ENCODE measurements at regions not wholly inside any gene's neighbourhood (a gene's known extent, or its start where the extent isn't known, plus 50 kb on each side); places are given as distances from the start of the nearest gene placed in this dataset.

DNA sequence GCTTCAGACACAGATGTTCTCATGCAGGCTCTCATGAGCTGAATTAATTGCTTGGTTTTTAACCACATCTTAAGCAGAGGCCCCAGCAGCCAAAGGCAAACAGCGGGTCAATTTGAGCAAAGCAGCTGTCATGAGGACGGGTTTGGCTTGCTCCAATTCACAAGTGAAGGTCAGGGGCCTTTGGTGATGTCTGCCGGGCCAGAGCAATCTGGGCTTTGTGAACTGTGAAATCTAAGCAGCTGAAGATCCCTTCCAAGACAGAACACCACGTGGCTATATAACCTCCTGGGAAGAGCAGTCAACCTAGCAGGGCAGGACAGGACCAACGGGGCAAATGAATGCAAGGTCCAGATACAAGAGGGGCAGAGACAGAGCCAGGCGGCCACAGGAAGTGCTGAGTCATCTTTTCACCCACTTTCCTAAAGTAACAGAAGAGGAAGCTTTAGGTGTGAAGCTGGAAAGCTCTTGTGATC, 187.3 kb upstream of the B3GAT1 start:
- 35 to 38% methylated on average over 2 to 6 of the region's 6 CpGs for WGBS, 2 donors (ENCODE audit: low coverage in 1 of 2)
- H3K36me3 ChIP-seq, result no peaks in the 10 kb centered on the region
- H3K27ac ChIP-seq, result no peak overlapping the region
- no peak for TF ChIP-seq CTCF (IDR thresholded peaks at IDR 0.05)
- TF ChIP-seq POLR2AphosphoS5 (IDR thresholded peaks at IDR 0.05), result no peak
- TF ChIP-seq POLR2A (IDR thresholded peaks at IDR 0.05), result no peak
- TF ChIP-seq EP300 (IDR thresholded peaks at IDR 0.05; ENCODE audit: low read depth), result no peak
- H3K4me3 ChIP-seq, result no peak overlapping the region
- no peaks in the 10 kb centered on the region for H3K4me1 ChIP-seq
- intact Hi-C loops (cut with DNase I; ENCODE audit: low total_unique reads) (no loop called here), in situ Hi-C loops (cut with MboI; ENCODE audit: low pct_ligation_motif_present in 1 of 4, low pct_unique_long_range_greater_than_20kb in 1 of 4, low sequenced_read_pairs in 3 of 4) (loop anchor here in 1 of 4 donors (25.0 kb wide), 1 partner anchor 112 kb away; no protein-coding TSS in a partner anchor)
- no peaks in the 10 kb centered on the region for H3K27me3 ChIP-seq
- H3K9me3 ChIP-seq, result no peaks in the 10 kb centered on the region
- DNase-seq, result no peak

DNA sequence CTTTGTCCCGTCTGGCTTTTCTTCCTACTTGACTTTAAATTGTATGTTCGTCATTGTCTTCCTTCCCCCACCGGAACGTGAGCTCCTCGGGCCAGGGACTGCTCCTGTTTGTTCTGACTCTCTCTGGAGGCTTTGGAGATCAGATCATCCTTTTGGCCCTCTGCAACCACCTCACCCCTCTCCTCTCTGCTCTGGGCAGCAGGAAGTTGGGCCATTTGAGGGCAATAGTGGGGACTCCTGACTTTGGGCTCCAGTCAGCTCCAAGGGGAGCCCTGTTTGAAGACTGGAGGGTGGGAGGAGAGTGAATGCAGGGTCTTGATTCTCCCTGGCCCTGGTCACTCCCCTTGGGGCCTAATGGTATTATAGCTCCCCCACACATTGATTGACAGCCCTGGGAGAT, 186.3 kb upstream of the B3GAT1 start:
- Histone ChIP-seq H3K36me3 (no peaks in the 10 kb centered on the region), H3K27ac (no peak overlapping the region), H3K4me3 (no peak overlapping the region), H3K9me3 (no peaks in the 10 kb centered on the region), H3K4me1 (no peaks in the 10 kb centered on the region), H3K27me3 (no peaks in the 10 kb centered on the region)
- intact Hi-C loops (cut with DNase I; ENCODE audit: low total_unique reads) (no loop called here), in situ Hi-C loops (cut with MboI; ENCODE audit: low pct_ligation_motif_present in 1 of 4, low pct_unique_long_range_greater_than_20kb in 1 of 4, low sequenced_read_pairs in 3 of 4) (loop anchor here in 1 of 4 donors (25.0 kb wide), 1 partner anchor 111 kb away; no protein-coding TSS in a partner anchor)
- DNase-seq, result no peak
- TF ChIP-seq EP300 (IDR thresholded peaks at IDR 0.05; ENCODE audit: low read depth) (no peak), CTCF (IDR thresholded peaks at IDR 0.05) (no peak), POLR2AphosphoS5 (IDR thresholded peaks at IDR 0.05) (no peak), POLR2A (IDR thresholded peaks at IDR 0.05) (no peak)
- 76 to 79% methylated on average over 5 of the region's 5 CpGs for WGBS, 2 donors (ENCODE audit: low coverage in 1 of 2)

DNA sequence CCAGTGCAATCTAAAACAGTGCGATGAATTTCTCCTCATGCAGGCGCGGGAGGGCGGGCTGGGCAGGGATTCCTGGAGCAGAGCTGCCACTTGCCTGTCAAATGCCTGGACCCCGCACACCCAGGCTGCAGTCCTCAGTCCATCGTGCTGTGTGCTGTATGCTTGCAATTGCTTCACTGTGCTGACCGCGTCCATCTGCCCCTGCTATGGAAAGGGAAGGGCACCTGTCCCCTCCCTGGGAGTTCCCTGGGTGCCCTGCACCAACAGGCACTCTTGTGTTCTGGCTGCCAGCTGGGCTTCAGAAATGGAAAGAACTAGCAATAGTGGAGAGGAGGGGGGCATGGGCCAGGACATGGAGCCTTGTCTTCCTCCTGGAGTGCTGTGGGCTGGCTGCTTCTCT, 185.4 kb upstream of the B3GAT1 start:
- no peak overlapping the region for H3K27ac ChIP-seq
- H3K9me3 ChIP-seq, result no peaks in the 10 kb centered on the region
- DNase-seq, result no peak
- H3K4me3 ChIP-seq, result no peak overlapping the region
- no peaks in the 10 kb centered on the region for H3K36me3 ChIP-seq
- WGBS, 2 donors (ENCODE audit: low coverage in 1 of 2), result 60 to 86% methylated on average over 1 to 8 of the region's 8 CpGs
- H3K4me1 ChIP-seq, result no peaks in the 10 kb centered on the region
- intact Hi-C loops (cut with DNase I; ENCODE audit: low total_unique reads) (no loop called here), in situ Hi-C loops (cut with MboI; ENCODE audit: low pct_ligation_motif_present in 1 of 4, low pct_unique_long_range_greater_than_20kb in 1 of 4, low sequenced_read_pairs in 3 of 4) (loop anchor here in 1 of 4 donors (25.0 kb wide), 1 partner anchor 110 kb away; no protein-coding TSS in a partner anchor)
- H3K27me3 ChIP-seq, result peaks cover 3% of the 10 kb centered on the region
- TF ChIP-seq POLR2AphosphoS5 (IDR thresholded peaks at IDR 0.05) (no peak), EP300 (IDR thresholded peaks at IDR 0.05; ENCODE audit: low read depth) (no peak), CTCF (IDR thresholded peaks at IDR 0.05) (no peak), POLR2A (IDR thresholded peaks at IDR 0.05) (no peak)

GRCh38 chr11:134596404-134596803, 184.4 kb upstream of the B3GAT1 start:
- Histone ChIP-seq H3K36me3 (no peaks in the 10 kb centered on the region), H3K27me3 (peaks cover 9% of the 10 kb centered on the region), H3K27ac (no peak overlapping the region), H3K4me1 (no peaks in the 10 kb centered on the region), H3K4me3 (no peak overlapping the region), H3K9me3 (no peaks in the 10 kb centered on the region)
- intact Hi-C loops (cut with DNase I; ENCODE audit: low total_unique reads) (no loop called here), in situ Hi-C loops (cut with MboI; ENCODE audit: low pct_ligation_motif_present in 1 of 4, low pct_unique_long_range_greater_than_20kb in 1 of 4, low sequenced_read_pairs in 3 of 4) (loop anchor here in 1 of 4 donors (25.0 kb wide), 1 partner anchor 109 kb away; no protein-coding TSS in a partner anchor)
- TF ChIP-seq POLR2A (IDR thresholded peaks at IDR 0.05), result no peak
- TF ChIP-seq POLR2AphosphoS5 (IDR thresholded peaks at IDR 0.05), result no peak
- TF ChIP-seq EP300 (IDR thresholded peaks at IDR 0.05; ENCODE audit: low read depth), result no peak
- TF ChIP-seq CTCF (IDR thresholded peaks at IDR 0.05), result no peak
- WGBS, 2 donors (ENCODE audit: low coverage in 1 of 2), result 87 to 100% methylated on average over 2 to 3 of the region's 3 CpGs
- DNase-seq, result no peak
